Upper lobe of left lung (tissue), 4 donors: ENCODE measurements at regions not wholly inside any gene's neighbourhood (a gene's known extent, or its start where the extent isn't known, plus 50 kb on each side); places are given as distances from the start of the nearest gene placed in this dataset.

ENCODE experiments used
- CTCF ChIP-seq, 6 experiments: fragments of 450-650 bp in 4 of 6; fragments of 200-600 bp in 2 of 6; sonication (generic) in 2 of 6; IDR thresholded peaks; one replicate each; pipeline ENCODE4 v1.5.1; 2016 to 2019; ENCODE audit warnings: antibody characterized with exemption in 6 of 6
- EP300 ChIP-seq, 4 donors: sonication (generic); formaldehyde crosslinking; IDR thresholded peaks; one replicate each; pipeline ENCODE4 v1.5.1; 2017; ENCODE audit warnings: antibody characterized with exemption in 4 of 4, control low read depth in 2 of 4
- POLR2A ChIP-seq, 4 donors: fragments of 450-650 bp; IDR thresholded peaks; one replicate each; pipeline ENCODE4 v1.5.1; 2016 to 2017; ENCODE audit warnings: antibody characterized with exemption in 4 of 4, mild to moderate bottlenecking in 2 of 4

- no peak for TF ChIP-seq CTCF (IDR thresholded peaks at IDR 0.05)
- no peak for TF ChIP-seq POLR2A (IDR thresholded peaks at IDR 0.05)
- no peak for TF ChIP-seq EP300 (IDR thresholded peaks at IDR 0.05)
Measured at GRCh38 chr20:60497298-60498035, 539.2 kb downstream of the CDH26 start.
